HG02884 (cell line): ENCODE measurements at regions not wholly inside any gene's neighbourhood (a gene's known extent, or its start where the extent isn't known, plus 50 kb on each side); places are given as distances from the start of the nearest gene placed in this dataset.
"Not testable (repeated sequence)": the region's sequence is repeated elsewhere in the genome, so short reads cannot be mapped to it uniquely, and the experiment has no call there.

Experiments
- ATAC-seq: cut with Tn5 transposase; IDR thresholded peaks from one replicate; pipeline ENCODE4 v1.9.1; 2021; ENCODE audit warnings: mild to moderate bottlenecking, moderate library complexity; ENCODE audit not compliant: unreplicated experiment

DNA sequence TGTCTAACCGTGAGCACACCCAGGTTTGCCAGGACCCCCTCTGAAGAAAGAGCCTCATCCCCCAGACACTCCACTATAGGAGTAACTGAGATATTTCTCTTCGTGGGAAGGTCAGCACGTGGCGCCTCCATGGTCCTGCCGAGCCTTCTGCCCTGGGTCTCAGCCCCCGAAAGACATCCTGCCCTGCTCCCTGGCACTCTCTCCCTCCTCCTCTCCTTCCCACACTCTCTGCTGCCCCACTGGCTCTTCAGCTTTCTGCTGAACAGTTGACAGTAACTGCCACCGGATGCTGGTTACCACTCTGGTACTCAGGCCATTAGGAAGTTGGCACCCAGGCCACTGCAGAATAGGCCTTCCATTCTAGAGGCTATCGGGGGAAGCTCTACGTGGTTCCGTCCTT is 185.2 kb downstream of the UACA start:
- no peak for ATAC-seq

DNA sequence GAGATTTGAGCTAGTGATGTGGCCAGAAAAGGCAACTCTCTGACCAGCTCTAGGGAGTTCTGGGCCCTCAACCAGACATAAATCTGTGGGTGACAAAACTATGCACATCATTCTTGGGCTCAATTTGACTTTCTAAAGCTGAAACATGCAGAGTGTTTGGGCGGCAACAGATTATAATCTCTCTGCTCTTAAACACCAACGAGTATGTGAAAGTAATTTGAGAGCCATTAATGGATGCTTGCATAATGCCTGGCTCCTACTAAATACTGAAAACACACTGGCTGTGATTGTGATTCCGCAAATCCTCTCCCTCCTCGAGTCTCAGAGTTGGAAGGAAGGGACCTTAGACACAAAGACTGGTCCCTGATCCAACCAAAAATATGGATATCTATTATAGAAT is 186.7 kb downstream of the UACA start:
- no peak for ATAC-seq

- no peak for ATAC-seq
Measured at GRCh38 chr15:70576276-70576675, 187.1 kb downstream of the UACA start.

DNA sequence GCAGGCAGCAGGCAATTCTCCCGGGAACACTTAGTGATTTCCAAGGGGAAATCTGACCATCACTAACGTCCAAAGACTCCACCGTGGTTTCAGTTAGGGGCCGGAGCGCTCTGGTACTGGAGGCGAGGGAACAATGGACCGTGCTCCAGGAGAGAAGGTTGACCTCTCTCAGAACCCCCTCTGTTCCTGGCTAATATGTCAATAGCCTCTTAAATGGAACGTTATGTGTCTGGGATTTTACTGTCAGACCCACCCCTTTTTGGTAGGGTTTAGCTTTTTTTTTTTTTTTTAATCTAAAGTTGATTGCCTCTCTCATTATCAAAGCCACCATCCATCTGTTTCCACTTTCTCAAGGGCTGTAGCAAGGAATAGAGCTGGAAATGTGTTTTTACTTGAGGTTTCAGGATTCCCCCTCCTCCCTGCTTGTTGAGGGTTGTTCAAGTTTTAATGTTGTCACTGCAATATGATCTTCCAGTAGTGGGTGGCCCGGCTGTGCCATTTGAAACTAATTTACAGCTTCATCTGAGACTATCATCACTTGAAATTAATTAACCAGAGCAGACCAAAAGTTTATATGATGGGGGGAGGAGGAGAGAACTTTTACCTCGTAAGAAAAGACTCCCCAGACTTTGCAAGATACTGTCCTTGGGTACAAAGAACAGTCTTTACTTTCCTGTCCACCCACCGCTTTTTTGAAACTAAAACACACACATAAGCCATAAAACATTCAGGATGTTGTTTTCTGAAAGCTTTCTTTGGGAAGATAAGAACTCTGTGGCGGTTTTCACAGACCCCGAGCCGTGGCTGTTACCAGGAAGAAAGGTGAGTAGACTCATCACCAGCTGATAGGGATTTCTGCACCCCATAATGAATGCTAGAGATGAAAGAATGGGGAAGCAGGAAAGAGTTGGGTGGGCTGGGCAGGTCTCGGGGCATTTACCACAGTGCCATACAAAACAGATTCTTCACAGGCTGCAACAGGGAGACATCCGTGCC is 187.8 kb downstream of the UACA start:
- ATAC-seq, result no peak

- ATAC-seq, result not testable (repeated sequence)
Measured at GRCh38 chr15:70574325-70574724, 189.0 kb downstream of the UACA start.

DNA sequence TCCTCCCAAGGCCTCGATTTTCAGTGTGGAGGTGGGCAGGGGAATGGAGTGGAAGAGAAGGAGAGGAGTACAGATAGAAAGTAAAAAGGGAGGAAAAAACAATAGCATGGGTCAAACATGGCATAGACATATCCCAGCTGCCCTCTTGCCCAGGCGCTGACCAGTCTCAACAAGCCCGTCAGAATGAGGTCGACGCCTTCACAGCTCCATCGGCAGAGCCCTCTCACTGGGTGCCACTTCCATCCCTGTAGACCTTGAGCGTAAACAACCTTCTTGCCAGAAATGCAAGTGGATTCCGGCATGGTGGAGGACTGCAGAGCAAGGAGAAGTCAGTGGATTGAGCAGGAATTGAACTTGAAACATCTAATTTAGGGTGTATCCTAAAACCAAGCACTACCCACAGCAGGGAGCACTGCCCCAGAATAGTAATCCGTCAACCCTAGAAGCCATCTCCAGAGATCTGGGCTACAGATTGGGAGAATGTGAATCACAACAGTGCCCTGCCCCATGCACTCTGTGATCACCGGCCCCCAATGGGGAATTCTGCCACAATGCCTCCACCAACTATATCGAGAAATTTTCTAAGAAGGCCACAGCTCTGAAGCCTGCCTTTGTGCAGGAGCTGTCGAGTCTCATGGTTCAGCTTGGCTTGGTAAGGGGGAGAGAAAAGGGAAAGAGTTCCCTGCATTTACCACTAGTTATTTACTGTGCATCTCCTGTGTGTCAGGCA is 190.1 kb downstream of the UACA start:
- no peak for ATAC-seq

GRCh38 chr15:70569714-70570231 is 193.6 kb downstream of the UACA start:
- ATAC-seq, result no peak

DNA sequence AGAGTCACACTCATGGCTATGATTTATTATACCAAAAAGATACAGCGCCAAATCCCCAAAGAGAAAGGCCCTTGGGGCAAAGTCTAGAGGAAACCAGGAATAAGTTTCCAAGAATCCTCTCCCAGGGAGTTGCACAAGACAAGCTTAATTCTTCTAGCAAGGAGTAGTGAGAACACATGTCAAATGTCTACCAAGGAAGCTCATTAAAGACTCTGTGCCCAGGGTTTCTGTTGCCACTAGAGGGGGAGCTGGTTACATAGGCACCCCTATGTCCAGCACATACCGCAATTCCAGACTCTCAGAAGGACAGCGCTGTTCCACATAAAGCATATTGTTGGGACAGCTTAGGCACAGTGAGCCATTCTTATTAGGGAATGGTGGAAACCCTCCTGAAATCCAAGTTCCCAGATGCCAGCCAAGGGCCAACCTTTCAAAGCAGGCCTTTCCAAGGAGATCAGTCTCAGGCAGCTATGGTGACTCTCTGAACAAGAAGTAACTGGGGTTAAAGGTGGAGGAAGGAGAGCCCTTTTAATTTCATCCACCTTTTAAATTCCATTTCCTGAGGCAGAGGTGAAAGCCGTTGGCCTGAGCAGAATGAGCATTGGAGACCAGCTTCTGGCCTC is 194.2 kb downstream of the UACA start:
- ATAC-seq, result no peak

DNA sequence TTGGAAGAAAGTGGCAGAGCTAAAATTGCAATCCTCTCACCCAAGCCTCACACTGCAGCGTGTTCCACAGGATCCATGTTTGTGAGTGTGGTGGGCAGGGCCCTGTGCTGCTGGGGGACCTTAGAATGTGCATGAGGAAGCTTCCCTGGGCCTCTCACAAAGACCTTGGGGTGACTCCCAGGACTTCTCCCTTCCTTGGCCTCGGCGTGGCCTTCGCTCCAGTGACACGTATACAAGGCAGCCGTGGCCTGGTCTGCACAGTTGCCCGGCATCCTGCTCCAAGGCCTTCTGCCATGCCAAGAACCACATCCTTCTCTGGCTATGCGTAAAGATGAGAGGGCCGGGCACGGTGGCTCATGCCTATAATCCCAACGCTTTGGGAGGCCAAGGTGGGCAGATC is 196.4 kb downstream of the UACA start:
- no peak for ATAC-seq

DNA sequence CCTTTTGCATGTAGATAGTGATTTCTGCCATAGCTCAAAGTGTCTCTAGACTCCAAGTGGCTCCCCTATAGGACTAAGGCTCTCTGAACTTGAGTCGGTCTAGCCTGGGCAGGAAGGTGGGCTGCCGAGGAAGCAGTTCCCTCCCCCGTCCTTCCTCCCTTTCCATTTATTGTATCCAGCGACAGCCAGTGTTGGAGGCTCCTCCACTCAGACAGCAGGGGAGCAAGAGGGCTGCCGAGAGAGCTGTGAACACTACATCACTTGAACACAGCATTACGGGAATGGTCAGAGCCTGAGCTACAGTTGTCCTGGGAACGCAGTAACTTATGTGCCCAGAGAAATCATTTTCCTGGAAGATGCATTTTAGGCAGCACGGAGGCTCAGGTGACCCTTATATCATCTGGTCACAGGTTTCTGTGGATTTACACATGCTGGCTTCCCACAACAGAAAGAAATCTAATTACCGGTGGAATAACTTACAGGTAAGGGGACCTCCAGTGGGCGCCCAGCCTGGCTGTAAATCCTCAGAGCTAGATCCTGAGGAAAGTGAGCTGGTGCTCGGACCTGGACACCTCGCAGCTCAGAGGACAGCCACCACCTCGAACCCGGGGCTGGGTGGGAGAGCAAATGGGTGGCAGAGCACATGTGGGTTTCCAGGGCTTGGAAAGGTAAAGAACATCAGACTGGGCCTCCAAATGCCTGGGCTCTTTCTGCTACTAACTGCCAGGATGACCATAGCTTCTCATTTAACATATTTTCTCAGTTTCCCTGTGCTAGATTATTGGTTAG is 197.1 kb downstream of the UACA start:
- no peak for ATAC-seq

DNA sequence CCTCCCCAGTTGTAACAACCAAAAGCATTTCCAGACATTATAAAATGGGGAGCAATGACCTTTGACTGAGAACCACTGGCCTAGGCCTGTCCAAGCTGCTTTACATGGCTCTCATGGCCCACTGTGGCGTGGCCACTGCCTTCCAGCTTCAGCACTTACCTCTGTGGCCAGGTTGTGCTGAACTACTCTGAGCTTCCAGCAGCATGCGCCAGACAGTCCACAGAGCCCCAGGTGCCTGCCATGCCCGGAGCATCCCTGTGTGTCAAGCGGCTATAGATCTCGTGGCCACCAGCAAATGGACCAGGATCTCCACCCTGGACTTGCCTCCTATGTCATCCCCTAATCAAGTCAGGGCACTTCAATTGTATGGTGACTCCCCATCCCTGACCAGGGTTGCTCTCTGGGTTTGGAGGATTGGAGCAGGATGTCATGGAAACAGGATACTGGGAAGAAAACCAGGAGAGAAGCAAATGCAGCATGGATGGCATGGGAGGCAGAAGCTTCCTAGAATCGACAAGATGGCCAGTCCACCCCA is 199.7 kb downstream of the UACA start:
- ATAC-seq, result no peak

- no peak for ATAC-seq
Measured at GRCh38 chr15:70562906-70563305, 200.5 kb downstream of the UACA start.

GRCh38 chr15:70561885-70562284 is 201.5 kb downstream of the UACA start:
- no peak for ATAC-seq

DNA sequence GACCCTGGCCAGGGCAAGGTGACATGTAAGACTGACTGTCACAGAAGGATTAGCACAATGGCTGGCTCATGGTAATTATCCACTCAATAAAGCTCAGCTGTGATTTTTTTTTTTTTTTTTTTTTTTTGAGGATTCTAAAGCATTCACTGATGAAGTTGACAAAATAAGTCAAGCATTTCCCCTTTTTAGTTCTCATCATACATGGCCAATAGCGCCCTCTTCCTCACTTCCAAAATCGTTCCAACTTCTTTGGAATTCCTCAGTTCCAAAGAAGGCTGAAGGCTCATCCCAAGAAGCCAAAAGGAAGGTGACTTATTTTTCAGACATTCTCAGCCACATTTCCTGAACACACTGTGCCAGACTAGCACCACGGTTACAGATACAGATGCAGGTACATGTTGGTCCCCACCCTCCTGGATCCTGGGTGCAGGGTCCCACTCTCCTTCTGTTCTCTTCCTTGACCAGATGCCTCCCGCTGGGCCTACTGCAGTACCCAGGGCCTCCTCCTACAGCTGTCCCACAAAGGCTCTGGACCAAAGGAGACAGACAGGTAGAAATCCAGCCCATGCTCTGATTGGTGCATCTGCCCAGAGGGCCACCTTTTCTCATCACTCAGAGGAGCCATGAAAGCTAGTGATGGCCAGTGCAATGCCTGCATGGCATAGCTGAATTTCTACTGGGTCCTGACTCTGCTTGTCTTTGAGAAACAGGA is 202.6 kb downstream of the UACA start:
- ATAC-seq, result no peak

GRCh38 chr15:70559265-70560239 is 203.8 kb downstream of the UACA start:
- ATAC-seq, result no peak

- no peak for ATAC-seq
Measured at GRCh38 chr15:70558406-70559264, 204.7 kb downstream of the UACA start.

DNA sequence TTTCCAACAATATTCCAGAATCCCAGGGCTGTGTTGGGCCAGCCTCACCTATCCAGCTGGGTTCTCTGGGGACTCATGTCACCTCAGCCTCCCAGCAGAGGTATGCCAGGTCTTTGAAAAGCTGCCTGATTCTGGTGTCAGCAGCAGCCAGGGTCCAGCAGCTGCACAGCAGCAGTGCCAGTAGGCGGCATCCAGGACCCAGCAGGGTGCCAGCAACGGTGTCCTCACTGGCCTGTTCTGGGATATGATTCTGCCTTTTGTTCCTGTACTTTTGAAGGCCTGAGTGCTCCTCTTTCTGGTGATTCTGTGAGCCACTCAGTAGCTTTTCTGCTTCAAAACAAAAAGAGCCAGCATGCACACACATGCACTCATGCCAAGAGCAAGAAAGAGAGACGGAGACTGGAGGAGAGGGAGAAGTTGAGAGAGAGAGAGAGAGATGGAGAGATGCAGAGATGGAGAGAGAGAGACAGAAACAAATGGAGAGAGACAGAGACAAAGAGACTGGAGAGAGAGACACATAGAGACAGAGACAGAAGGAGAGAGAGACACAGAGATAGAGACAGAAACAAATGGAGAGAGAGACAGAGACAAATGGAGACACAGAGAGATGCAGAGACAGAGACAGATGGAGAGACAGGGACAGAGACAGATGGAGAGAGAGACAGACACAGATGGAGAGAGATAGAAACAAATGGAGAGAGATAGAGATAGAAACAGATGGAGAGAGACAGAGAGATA is 205.7 kb downstream of the UACA start:
- ATAC-seq, result no peak
